ENCODE measurements at regions not wholly inside any gene's neighbourhood (a gene's known extent, or its start where the extent isn't known, plus 50 kb on each side); places are given as distances from the start of the nearest gene placed in this dataset.

- Mint-ChIP-seq H3K4me3 (no peak overlapping the region), H3K9me3 (no peaks in the 10 kb centered on the region), H3K36me3 (no peaks in the 10 kb centered on the region), H3K27me3 (ENCODE audit: low read depth in 2 of 2) (peaks cover 20 to 37% of the 10 kb centered on the region in 2 donors), H3K4me1 (no peaks in the 10 kb centered on the region), H3K27ac (no peak overlapping the region)
- intact Hi-C loops (cut with micrococcal nuclease): no loop called here
- H3K4me1 ChIP-seq (ENCODE audit: control insufficient read depth, insufficient read depth, low read length): no peaks in the 10 kb centered on the region
- no peak overlapping the region for H3K27ac ChIP-seq (ENCODE audit: low read length)
- WGBS (ENCODE audit: insufficient coverage): no CpG with 5 or more reads among the region's 2 CpGs
- H3K9me3 ChIP-seq (ENCODE audit: control insufficient read depth, insufficient read depth, low read length): no peaks in the 10 kb centered on the region
- no peak for TF ChIP-seq CTCF (IDR thresholded peaks at IDR 0.05)
- ATAC-seq: no peak
- no peak for DNase-seq
- no peaks in the 10 kb centered on the region for H3K36me3 ChIP-seq (ENCODE audit: control insufficient read depth, insufficient read depth, low read length)
- H3K4me3 ChIP-seq (ENCODE audit: low read length): no peak overlapping the region
- no peaks in the 10 kb centered on the region for H3K27me3 ChIP-seq (ENCODE audit: control insufficient read depth, insufficient read depth, low read length)
Observed at GRCh38 chr2:67917332-67918054, 145.3 kb downstream of the C1D start.

- H3K36me3 ChIP-seq (ENCODE audit: control insufficient read depth, insufficient read depth, low read length): no peaks in the 10 kb centered on the region
- no peak for ATAC-seq
- H3K9me3 Mint-ChIP-seq: no peaks in the 10 kb centered on the region
- no peak overlapping the region for H3K27ac ChIP-seq (ENCODE audit: low read length)
- no peaks in the 10 kb centered on the region for H3K4me1 ChIP-seq (ENCODE audit: control insufficient read depth, insufficient read depth, low read length)
- DNase-seq: no peak
- no peaks in the 10 kb centered on the region for H3K9me3 ChIP-seq (ENCODE audit: control insufficient read depth, insufficient read depth, low read length)
- intact Hi-C loops (cut with micrococcal nuclease): no loop called here
- H3K27me3 ChIP-seq (ENCODE audit: control insufficient read depth, insufficient read depth, low read length): no peaks in the 10 kb centered on the region
- no peak for TF ChIP-seq CTCF (IDR thresholded peaks at IDR 0.05)
- peaks cover 20 to 34% of the 10 kb centered on the region in 2 donors for H3K27me3 Mint-ChIP-seq (ENCODE audit: low read depth in 2 of 2)
- no peaks in the 10 kb centered on the region for H3K4me1 Mint-ChIP-seq
- no peaks in the 10 kb centered on the region for H3K36me3 Mint-ChIP-seq
- H3K4me3 ChIP-seq (ENCODE audit: low read length): no peak overlapping the region
- no peak overlapping the region for H3K27ac Mint-ChIP-seq
- 86% methylated on average over 3 of the region's 3 CpGs for WGBS (ENCODE audit: insufficient coverage)
- H3K4me3 Mint-ChIP-seq: no peak overlapping the region
Observed at GRCh38 chr2:67918471-67918870, 144.3 kb downstream of the C1D start.

GRCh38 chr2:67919490-67919889 lies 143.3 kb downstream of the C1D start:
- H3K36me3 Mint-ChIP-seq: no peaks in the 10 kb centered on the region
- ATAC-seq: no peak
- no CpG with 5 or more reads among the region's 1 CpG for WGBS (ENCODE audit: insufficient coverage)

More at GRCh38 chr2:67919490-67919889, 143.3 kb downstream of the C1D start:
- H3K36me3 ChIP-seq (ENCODE audit: control insufficient read depth, insufficient read depth, low read length): no peaks in the 10 kb centered on the region
- Mint-ChIP-seq H3K9me3 (no peaks in the 10 kb centered on the region), H3K4me1 (no peaks in the 10 kb centered on the region), H3K4me3 (no peak overlapping the region), H3K27me3 (ENCODE audit: low read depth in 2 of 2) (peaks cover 25 to 44% of the 10 kb centered on the region in 2 donors), H3K27ac (no peak overlapping the region)
- no peaks in the 10 kb centered on the region for H3K27me3 ChIP-seq (ENCODE audit: control insufficient read depth, insufficient read depth, low read length)
- H3K27ac ChIP-seq (ENCODE audit: low read length): no peak overlapping the region
- H3K4me1 ChIP-seq (ENCODE audit: control insufficient read depth, insufficient read depth, low read length): no peaks in the 10 kb centered on the region
- no peak for TF ChIP-seq CTCF (IDR thresholded peaks at IDR 0.05)
- intact Hi-C loops (cut with micrococcal nuclease): no loop called here
- no peaks in the 10 kb centered on the region for H3K9me3 ChIP-seq (ENCODE audit: control insufficient read depth, insufficient read depth, low read length)
- no peak overlapping the region for H3K4me3 ChIP-seq (ENCODE audit: low read length)
- no peak for DNase-seq

Data from natural killer cell (primary cell).